ENCODE measurements at regions not wholly inside any gene's neighbourhood (a gene's known extent, or its start where the extent isn't known, plus 50 kb on each side); places are given as distances from the start of the nearest gene placed in this dataset.
"Not testable (repeated sequence)": the region's sequence is repeated elsewhere in the genome, so short reads cannot be mapped to it uniquely, and the experiment has no call there.

- CTCF ChIA-PET, result no interaction called here
- no peak for TF ChIP-seq SP1 (IDR thresholded peaks at IDR 0.05)
- no peak for TF ChIP-seq ZNF384 (IDR thresholded peaks at IDR 0.05)
- TF ChIP-seq ELF4 (IDR thresholded peaks at IDR 0.05), result no peak
- no peak for TF ChIP-seq FOXA1 (IDR thresholded peaks at IDR 0.05)
- TF ChIP-seq FOXK2 (IDR thresholded peaks at IDR 0.05), result no peak
- no peak for TF ChIP-seq ARNT (IDR thresholded peaks at IDR 0.05)
- no peak for DNase-seq (ENCODE audit: extremely low spot score)
- POLR2A ChIA-PET, result no interaction called here
Measured at GRCh38 chr1:232859216-232859615, 54.0 kb downstream of the MAP10 start.

GRCh38 chr1:232861107-232861506 lies 55.9 kb downstream of the MAP10 start:
- CTCF ChIA-PET, result no interaction called here

GRCh38 chr1:232863544-232864275 lies 58.5 kb downstream of the MAP10 start:
- no peak for DNase-seq (ENCODE audit: extremely low spot score)
- TF ChIP-seq TARDBP (IDR thresholded peaks at IDR 0.05) (no peak), HDGF (IDR thresholded peaks at IDR 0.05; ENCODE audit: borderline replicate concordance) (no peak), LEF1 (IDR thresholded peaks at IDR 0.05; ENCODE audit: borderline replicate concordance) (no peak), NFRKB (IDR thresholded peaks at IDR 0.05) (no peak), L3MBTL2 (conservative IDR thresholded peaks at IDR 0.05) (no peak), ELF4 (IDR thresholded peaks at IDR 0.05) (no peak), PKNOX1 (IDR thresholded peaks at IDR 0.05) (no peak), SP1 (IDR thresholded peaks at IDR 0.05) (no peak), CTBP1 (IDR thresholded peaks at IDR 0.05; ENCODE audit: borderline replicate concordance) (no peak)
- POLR2A ChIA-PET, result no interaction called here
- CTCF ChIA-PET, result no interaction called here

More at GRCh38 chr1:232861107-232861506, 55.9 kb downstream of the MAP10 start:
- no peak for DNase-seq (ENCODE audit: extremely low spot score)
- POLR2A ChIA-PET, result no interaction called here
- TF ChIP-seq FOXA1 (IDR thresholded peaks at IDR 0.05) (no peak), SUZ12 (IDR thresholded peaks at IDR 0.05) (no peak)

GRCh38 chr1:232865102-232865931 lies 60.1 kb downstream of the MAP10 start:
- CTCF ChIA-PET, result no interaction called here
- TF ChIP-seq PKNOX1 (IDR thresholded peaks at IDR 0.05) (no peak), LEF1 (IDR thresholded peaks at IDR 0.05; ENCODE audit: borderline replicate concordance) (no peak), SUZ12 (IDR thresholded peaks at IDR 0.05) (no peak), ARNT (IDR thresholded peaks at IDR 0.05) (no peak), L3MBTL2 (conservative IDR thresholded peaks at IDR 0.05) (no peak), CTBP1 (IDR thresholded peaks at IDR 0.05; ENCODE audit: borderline replicate concordance) (no peak), BHLHE40 (IDR thresholded peaks at IDR 0.05; ENCODE audit: borderline replicate concordance) (no peak), SP1 (IDR thresholded peaks at IDR 0.05) (no peak), FOXK2 (IDR thresholded peaks at IDR 0.05) (no peak), FOXM1 (IDR thresholded peaks at IDR 0.05; ENCODE audit: borderline replicate concordance) (no peak), ZNF384 (IDR thresholded peaks at IDR 0.05) (no peak), HDGF (IDR thresholded peaks at IDR 0.05; ENCODE audit: borderline replicate concordance) (no peak), NFRKB (IDR thresholded peaks at IDR 0.05) (no peak), TARDBP (IDR thresholded peaks at IDR 0.05) (no peak), FOXA1 (IDR thresholded peaks at IDR 0.05) (no peak), ELF4 (IDR thresholded peaks at IDR 0.05) (no peak)
- POLR2A ChIA-PET, result no interaction called here
- no peak for DNase-seq (ENCODE audit: extremely low spot score)

GRCh38 chr1:232868793-232869491 lies 63.7 kb downstream of the MAP10 start:
- ChIA-PET CTCF (interaction anchor here (0.6 to 1.2 kb wide), 4 partner anchors 12 to 128 kb away, joined by 3 to 5 read pairs (median 3); no protein-coding TSS in a partner anchor), POLR2A (no interaction called here)
- no peak for DNase-seq (ENCODE audit: extremely low spot score)
- no peak for TF ChIP-seq HDGF (IDR thresholded peaks at IDR 0.05; ENCODE audit: borderline replicate concordance)
- no peak for TF ChIP-seq NFRKB (IDR thresholded peaks at IDR 0.05)
- no peak for TF ChIP-seq PKNOX1 (IDR thresholded peaks at IDR 0.05)
- TF ChIP-seq FOXK2 (IDR thresholded peaks at IDR 0.05), result no peak
- no peak for TF ChIP-seq CTBP1 (IDR thresholded peaks at IDR 0.05; ENCODE audit: borderline replicate concordance)
- no peak for TF ChIP-seq FOXM1 (IDR thresholded peaks at IDR 0.05; ENCODE audit: borderline replicate concordance)
- TF ChIP-seq ARNT (IDR thresholded peaks at IDR 0.05), result no peak
- no peak for TF ChIP-seq ZNF384 (IDR thresholded peaks at IDR 0.05)
- TF ChIP-seq ELF4 (IDR thresholded peaks at IDR 0.05), result no peak
- no peak for TF ChIP-seq L3MBTL2 (conservative IDR thresholded peaks at IDR 0.05)
- no peak for TF ChIP-seq FOXA1 (IDR thresholded peaks at IDR 0.05)

GRCh38 chr1:232871291-232871969 lies 66.2 kb downstream of the MAP10 start:
- CTCF ChIA-PET; POLR2A ChIA-PET; DNase-seq (ENCODE audit: extremely low spot score): not testable (repeated sequence)
